ENCODE measurements at regions not wholly inside any gene's neighbourhood (a gene's known extent, or its start where the extent isn't known, plus 50 kb on each side); places are given as distances from the start of the nearest gene placed in this dataset.

DNA sequence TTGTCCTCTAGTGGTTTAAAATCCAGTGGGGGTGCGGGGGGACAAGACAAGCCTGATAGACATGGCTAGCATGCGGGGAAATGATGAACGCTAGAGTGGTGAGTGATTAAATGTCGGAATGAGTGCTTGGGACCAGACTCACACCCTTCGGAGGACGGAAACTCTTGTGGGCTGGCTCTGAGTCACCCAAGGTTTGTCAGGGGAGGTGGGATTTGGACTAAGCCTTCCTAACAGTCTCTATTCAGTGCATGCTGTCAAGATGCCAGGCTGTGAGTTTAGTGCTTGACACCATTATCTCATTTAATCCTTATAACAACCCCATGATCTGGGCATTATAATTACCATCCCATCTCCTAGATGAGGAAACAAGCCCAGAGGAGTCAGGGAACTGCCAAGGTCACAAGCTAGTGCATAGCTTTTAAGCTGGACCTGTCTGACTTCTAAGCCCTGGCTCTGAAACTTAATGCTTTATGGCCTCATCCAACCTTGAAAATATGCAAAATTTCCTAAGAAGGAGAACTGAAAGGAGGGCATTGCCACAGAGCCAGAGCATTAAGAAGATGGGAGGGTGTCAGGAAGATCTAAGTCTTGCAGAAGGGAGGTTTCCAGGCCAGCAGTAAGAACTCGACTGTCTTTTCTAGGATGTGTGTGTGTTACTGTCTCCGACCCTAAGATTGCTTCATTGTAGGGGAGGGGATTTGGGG is 168.7 kb upstream of the LRFN2 start:
- Histone ChIP-seq H3K4me1 (ENCODE audit: control insufficient read depth in 2 of 2, insufficient read depth in 2 of 2, low read length in 2 of 2) (no peaks in the 10 kb centered on the region), H3K36me3 (ENCODE audit: control insufficient read depth in 2 of 3, insufficient read depth in 3 of 3, low read length in 3 of 3) (no peaks in the 10 kb centered on the region), H3K4me3 (ENCODE audit: low read length) (no peak overlapping the region), H3K9me3 (ENCODE audit: control insufficient read depth in 2 of 3, low read length in 3 of 3) (no peaks in the 10 kb centered on the region), H3K27ac (ENCODE audit: low read depth, low read length) (no peak overlapping the region), H3K27me3 (ENCODE audit: control insufficient read depth in 2 of 2, insufficient read depth in 2 of 2, low read length in 2 of 2) (peaks cover 0 to 2% of the 10 kb centered on the region in 2 donors)
- DNase-seq = no peak
- Mint-ChIP-seq H3K27me3 (peaks cover 32 to 58% (median 45%) of the 10 kb centered on the region in 5 donors), H3K36me3 (peaks cover 0 to 3% (median 0%) of the 10 kb centered on the region in 5 donors), H3K4me1 (peaks cover 0 to 4% (median 0%) of the 10 kb centered on the region in 7 donors), H3K27ac (no peak overlapping the region), H3K9me3 (no peaks in the 10 kb centered on the region), H3K4me3 (no peak overlapping the region)
- ATAC-seq = no peak
- ChIA-PET CTCF (no interaction called here), POLR2A (no interaction called here)
- intact Hi-C loops (cut with micrococcal nuclease) = no loop called here

DNA sequence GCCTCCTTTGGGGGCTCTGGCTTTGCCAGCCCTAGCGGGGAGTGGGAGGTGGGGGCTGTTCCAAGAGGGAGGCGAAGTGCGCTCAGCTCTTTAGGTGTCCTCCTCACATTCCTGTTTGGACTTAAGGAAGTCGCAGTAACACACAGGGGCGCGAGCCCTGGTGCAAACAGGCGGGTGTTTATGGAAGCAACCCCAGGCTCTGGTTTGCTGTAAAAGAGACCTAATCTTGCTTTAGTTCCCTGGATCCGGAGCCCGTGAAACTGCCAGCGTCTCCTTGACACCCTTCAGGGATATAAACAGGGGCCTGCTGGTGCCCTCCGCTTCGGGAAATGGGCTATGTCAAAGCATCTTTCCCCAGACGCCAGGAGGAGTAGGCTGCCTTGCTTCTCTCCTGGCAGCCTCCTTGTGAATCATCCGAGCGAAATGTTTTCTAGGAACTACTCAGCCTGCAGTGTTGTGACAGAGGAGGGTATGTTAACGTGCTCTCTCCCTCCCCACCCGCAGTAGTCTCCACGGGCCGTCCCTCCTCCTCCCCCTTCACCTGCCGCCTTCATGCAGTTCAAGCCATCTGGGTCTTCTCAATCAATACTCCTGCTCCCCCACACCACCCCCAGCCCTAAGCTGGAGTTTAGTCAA is 168.0 kb upstream of the LRFN2 start:
- intact Hi-C loops (cut with micrococcal nuclease) = no loop called here
- H3K9me3 ChIP-seq (ENCODE audit: control insufficient read depth in 2 of 3, low read length in 3 of 3) = no peaks in the 10 kb centered on the region
- H3K27ac Mint-ChIP-seq = no peak overlapping the region
- H3K4me3 ChIP-seq (ENCODE audit: low read length) = no peak overlapping the region
- peaks cover 0 to 2% of the 10 kb centered on the region in 2 donors for H3K27me3 ChIP-seq (ENCODE audit: control insufficient read depth in 2 of 2, insufficient read depth in 2 of 2, low read length in 2 of 2)
- ChIA-PET POLR2A (no interaction called here), CTCF (interaction anchor here (0.7 kb wide), 1 partner anchor 543 kb away, joined by 3 read pairs; no protein-coding TSS in a partner anchor)
- H3K4me1 Mint-ChIP-seq = peaks cover 0 to 4% (median 0%) of the 10 kb centered on the region in 7 donors
- H3K36me3 Mint-ChIP-seq = peaks cover 0 to 3% (median 0%) of the 10 kb centered on the region in 5 donors
- H3K27ac ChIP-seq (ENCODE audit: low read depth, low read length) = no peak overlapping the region
- no peak overlapping the region for H3K4me3 Mint-ChIP-seq
- H3K36me3 ChIP-seq (ENCODE audit: control insufficient read depth in 2 of 3, insufficient read depth in 3 of 3, low read length in 3 of 3) = no peaks in the 10 kb centered on the region
- DNase-seq (no peak), ATAC-seq (no peak)
- H3K27me3 Mint-ChIP-seq = peaks cover 32 to 58% (median 45%) of the 10 kb centered on the region in 5 donors
- no peaks in the 10 kb centered on the region for H3K9me3 Mint-ChIP-seq
- H3K4me1 ChIP-seq (ENCODE audit: control insufficient read depth in 2 of 2, insufficient read depth in 2 of 2, low read length in 2 of 2) = no peaks in the 10 kb centered on the region

DNA sequence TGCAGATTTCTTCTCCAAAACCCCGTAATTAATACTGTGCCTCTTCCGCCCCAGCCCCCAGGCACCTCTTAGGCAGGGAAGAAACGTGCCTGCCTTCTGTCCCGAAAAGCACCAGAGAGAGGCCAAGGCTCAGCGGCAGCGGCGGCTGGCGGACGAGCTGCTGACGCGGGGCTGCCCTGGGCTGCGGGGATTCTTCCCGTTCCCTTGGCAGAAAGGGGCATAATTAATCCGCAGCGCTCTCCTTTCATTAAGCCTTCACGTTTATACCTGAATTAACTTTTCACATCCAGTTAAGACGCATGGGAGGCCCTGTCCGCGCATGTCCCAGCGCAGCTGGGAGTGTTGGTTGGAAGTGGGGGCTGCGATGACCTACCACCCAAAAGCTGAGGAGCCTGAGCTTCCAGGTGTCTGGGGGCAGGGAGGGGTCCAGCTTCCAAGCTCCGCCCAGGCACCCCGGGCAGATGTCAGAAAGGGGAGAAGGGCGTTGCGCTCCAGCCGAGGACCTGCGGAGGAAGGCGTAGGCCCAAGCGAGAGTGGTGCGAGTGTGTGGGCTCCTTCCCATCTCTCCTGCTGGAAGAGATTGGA is 167.4 kb upstream of the LRFN2 start:
- H3K27ac Mint-ChIP-seq = no peak overlapping the region
- H3K27me3 Mint-ChIP-seq = peaks cover 37 to 54% (median 45%) of the 10 kb centered on the region in 5 donors

DNA sequence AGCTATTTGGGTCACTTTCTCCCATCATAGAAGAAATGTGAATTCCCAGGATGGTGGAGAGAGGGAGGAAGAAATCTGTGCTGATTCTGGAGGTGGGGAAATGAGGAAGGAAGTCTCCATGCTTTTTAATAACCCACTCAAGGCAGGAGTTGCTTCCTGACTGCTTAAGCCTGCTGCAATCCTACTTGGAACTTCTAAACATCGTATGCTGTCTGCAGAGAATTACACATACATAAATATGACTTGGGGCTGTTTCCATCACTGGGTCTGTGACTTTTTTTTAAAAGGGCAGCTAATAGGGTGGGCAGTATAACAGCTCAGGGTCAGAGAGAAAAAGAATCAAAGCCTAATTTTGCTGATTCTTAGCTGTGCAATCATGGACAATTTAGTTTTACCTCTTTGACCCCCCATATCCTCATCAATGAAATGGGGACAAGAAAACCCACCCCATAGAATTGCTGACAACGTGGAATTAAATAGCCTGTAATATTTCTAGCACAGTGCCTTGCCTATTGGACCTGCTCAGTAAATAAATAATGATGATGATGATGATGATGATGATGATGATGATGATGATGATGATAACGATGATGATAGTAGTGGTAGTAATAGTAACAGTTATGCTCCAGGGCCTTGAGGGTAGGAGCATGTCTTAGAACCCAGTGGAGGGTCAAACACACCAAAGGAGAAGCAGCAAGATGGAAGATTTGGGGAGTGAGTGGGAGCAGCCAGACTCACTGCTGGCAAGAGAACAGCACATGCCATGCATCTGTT is 166.7 kb upstream of the LRFN2 start:
- Histone ChIP-seq H3K9me3 (ENCODE audit: control insufficient read depth in 2 of 3, low read length in 3 of 3) (no peaks in the 10 kb centered on the region), H3K4me1 (ENCODE audit: control insufficient read depth in 2 of 2, insufficient read depth in 2 of 2, low read length in 2 of 2) (no peaks in the 10 kb centered on the region), H3K27ac (ENCODE audit: low read depth, low read length) (no peak overlapping the region), H3K4me3 (ENCODE audit: low read length) (no peak overlapping the region), H3K27me3 (ENCODE audit: control insufficient read depth in 2 of 2, insufficient read depth in 2 of 2, low read length in 2 of 2) (peaks cover 0 to 2% of the 10 kb centered on the region in 2 donors), H3K36me3 (ENCODE audit: control insufficient read depth in 2 of 3, insufficient read depth in 3 of 3, low read length in 3 of 3) (no peaks in the 10 kb centered on the region)
- ATAC-seq = no peak
- Mint-ChIP-seq H3K27me3 (peaks cover 42 to 56% (median 49%) of the 10 kb centered on the region in 5 donors), H3K9me3 (no peaks in the 10 kb centered on the region), H3K27ac (no peak overlapping the region), H3K4me3 (no peak overlapping the region), H3K36me3 (peaks cover 0 to 3% (median 0%) of the 10 kb centered on the region in 5 donors), H3K4me1 (peaks cover 0 to 4% (median 0%) of the 10 kb centered on the region in 7 donors)
- POLR2A ChIA-PET = no interaction called here
- DNase-seq = no peak
- intact Hi-C loops (cut with micrococcal nuclease) = no loop called here
- CTCF ChIA-PET = no interaction called here

More for the DNA sequence above, 167.4 kb upstream of the LRFN2 start:
- Mint-ChIP-seq H3K4me1 (peaks cover 0 to 4% (median 0%) of the 10 kb centered on the region in 7 donors), H3K9me3 (no peaks in the 10 kb centered on the region), H3K4me3 (no peak overlapping the region), H3K36me3 (peaks cover 0 to 3% (median 0%) of the 10 kb centered on the region in 5 donors)
- intact Hi-C loops (cut with micrococcal nuclease) = no loop called here
- Histone ChIP-seq H3K27me3 (ENCODE audit: control insufficient read depth in 2 of 2, insufficient read depth in 2 of 2, low read length in 2 of 2) (peaks cover 0 to 2% of the 10 kb centered on the region in 2 donors), H3K9me3 (ENCODE audit: control insufficient read depth in 2 of 3, low read length in 3 of 3) (no peaks in the 10 kb centered on the region), H3K27ac (ENCODE audit: low read depth, low read length) (no peak overlapping the region), H3K4me1 (ENCODE audit: control insufficient read depth in 2 of 2, insufficient read depth in 2 of 2, low read length in 2 of 2) (no peaks in the 10 kb centered on the region), H3K4me3 (ENCODE audit: low read length) (no peak overlapping the region), H3K36me3 (ENCODE audit: control insufficient read depth in 2 of 3, insufficient read depth in 3 of 3, low read length in 3 of 3) (no peaks in the 10 kb centered on the region)
- POLR2A ChIA-PET = no interaction called here
- CTCF ChIA-PET = interaction anchor here (0.7 kb wide), 1 partner anchor 544 kb away, joined by 3 read pairs; no protein-coding TSS in a partner anchor
- DNase-seq = no peak
- ATAC-seq = no peak

DNA sequence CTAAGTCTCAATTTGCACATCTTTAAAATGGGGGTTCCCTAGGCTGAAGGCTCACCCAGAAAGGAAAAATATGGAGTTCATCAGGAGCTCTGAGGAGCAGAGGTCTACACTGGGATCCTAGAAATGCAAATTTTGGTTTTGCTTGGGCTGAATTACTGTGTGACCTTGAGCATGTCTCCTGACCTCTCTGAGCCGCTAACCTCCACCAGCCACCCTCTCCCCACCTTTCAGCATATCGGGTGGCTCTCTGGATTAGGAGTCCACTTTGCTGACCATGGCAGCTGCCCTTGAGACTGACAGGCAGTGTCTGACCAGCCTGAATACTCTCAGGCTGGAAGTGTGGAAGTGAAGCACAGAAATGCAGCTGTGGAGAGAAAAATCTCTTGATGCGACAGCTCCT is 165.9 kb upstream of the LRFN2 start:
- Histone ChIP-seq H3K27ac (ENCODE audit: low read depth, low read length) (no peak overlapping the region), H3K4me3 (ENCODE audit: low read length) (no peak overlapping the region), H3K4me1 (ENCODE audit: control insufficient read depth in 2 of 2, insufficient read depth in 2 of 2, low read length in 2 of 2) (no peaks in the 10 kb centered on the region), H3K27me3 (ENCODE audit: control insufficient read depth in 2 of 2, insufficient read depth in 2 of 2, low read length in 2 of 2) (peaks cover 0 to 2% of the 10 kb centered on the region in 2 donors), H3K9me3 (ENCODE audit: control insufficient read depth in 2 of 3, low read length in 3 of 3) (no peaks in the 10 kb centered on the region), H3K36me3 (ENCODE audit: control insufficient read depth in 2 of 3, insufficient read depth in 3 of 3, low read length in 3 of 3) (no peaks in the 10 kb centered on the region)
- ATAC-seq (no peak), DNase-seq (no peak)
- intact Hi-C loops (cut with micrococcal nuclease) = no loop called here
- CTCF ChIA-PET = no interaction called here
- Mint-ChIP-seq H3K36me3 (peaks cover 0 to 3% (median 0%) of the 10 kb centered on the region in 5 donors), H3K4me1 (peaks cover 0 to 4% (median 0%) of the 10 kb centered on the region in 7 donors), H3K4me3 (no peak overlapping the region), H3K9me3 (no peaks in the 10 kb centered on the region), H3K27ac (no peak overlapping the region), H3K27me3 (peaks cover 39 to 59% (median 48%) of the 10 kb centered on the region in 5 donors)
- POLR2A ChIA-PET = no interaction called here

DNA sequence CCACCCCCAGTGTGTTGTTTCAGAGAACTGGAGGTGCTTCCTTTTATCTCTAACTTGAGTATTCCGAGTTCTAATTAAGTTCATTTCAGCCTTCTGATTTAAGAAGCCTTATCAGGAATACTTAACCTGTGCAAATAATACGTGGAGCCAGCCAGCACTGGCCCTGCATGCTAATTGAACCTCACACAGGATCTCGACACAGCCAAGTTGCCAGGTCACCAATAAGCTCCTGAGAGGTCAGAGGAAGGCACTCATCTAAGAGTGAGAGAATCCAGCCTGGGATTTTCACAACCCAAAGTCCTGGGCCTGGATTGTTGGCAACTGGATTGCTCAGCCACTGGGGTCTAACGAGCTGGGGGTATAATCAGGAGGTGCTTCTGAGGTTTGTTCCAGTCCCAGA is 157.7 kb upstream of the LRFN2 start:
- no peaks in the 10 kb centered on the region for H3K27me3 ChIP-seq (ENCODE audit: control insufficient read depth in 2 of 2, insufficient read depth in 2 of 2, low read length in 2 of 2)
- no peaks in the 10 kb centered on the region for H3K4me1 Mint-ChIP-seq
- no peaks in the 10 kb centered on the region for H3K36me3 ChIP-seq (ENCODE audit: control insufficient read depth in 2 of 3, insufficient read depth in 3 of 3, low read length in 3 of 3)
- DNase-seq = no peak
- ChIA-PET POLR2A (no interaction called here), CTCF (no interaction called here)
- peaks cover 5 to 28% (median 24%) of the 10 kb centered on the region in 5 donors for H3K27me3 Mint-ChIP-seq
- no peak overlapping the region for H3K27ac ChIP-seq (ENCODE audit: low read depth, low read length)
- H3K9me3 ChIP-seq (ENCODE audit: control insufficient read depth in 2 of 3, low read length in 3 of 3) = no peaks in the 10 kb centered on the region
- no peaks in the 10 kb centered on the region for H3K36me3 Mint-ChIP-seq
- no peaks in the 10 kb centered on the region for H3K9me3 Mint-ChIP-seq
- intact Hi-C loops (cut with micrococcal nuclease) = no loop called here
- ATAC-seq = no peak
- H3K27ac Mint-ChIP-seq = no peak overlapping the region
- H3K4me1 ChIP-seq (ENCODE audit: control insufficient read depth in 2 of 2, insufficient read depth in 2 of 2, low read length in 2 of 2) = no peaks in the 10 kb centered on the region
- H3K4me3 Mint-ChIP-seq = no peak overlapping the region
- H3K4me3 ChIP-seq (ENCODE audit: low read length) = no peak overlapping the region

All from naive thymus-derived CD4-positive, alpha-beta T cell (primary cell).